ENCODE measurements at regions not wholly inside any gene's neighbourhood (a gene's known extent, or its start where the extent isn't known, plus 50 kb on each side); places are given as distances from the start of the nearest gene placed in this dataset.
A peak's percentile ranks its signal among the peaks of the same experiment; 100 is the strongest.
"Not testable (repeated sequence)": the region's sequence is repeated elsewhere in the genome, so short reads cannot be mapped to it uniquely, and the experiment has no call there.

DNA sequence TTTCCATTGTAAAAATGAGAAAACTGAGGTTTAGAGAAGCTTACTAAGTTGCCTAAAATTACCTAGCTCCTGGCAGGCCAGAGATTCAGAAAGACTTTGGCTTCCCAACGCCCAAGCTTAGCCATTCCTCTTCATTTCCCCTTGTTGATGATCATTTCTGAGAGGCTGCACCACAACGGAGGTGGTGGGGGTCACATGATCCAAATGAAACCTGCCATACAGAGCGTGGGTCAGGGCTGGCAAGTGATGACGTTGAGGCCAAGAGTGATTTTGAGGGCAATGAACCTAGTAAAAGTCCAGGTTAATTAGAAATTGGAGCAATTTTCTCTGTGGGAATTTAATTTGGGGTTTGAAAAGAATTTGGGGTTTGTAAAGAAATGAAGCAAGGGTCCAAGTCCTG, 109.9 kb downstream of the TMEM182 start:
- DNase-seq = no peak

DNA sequence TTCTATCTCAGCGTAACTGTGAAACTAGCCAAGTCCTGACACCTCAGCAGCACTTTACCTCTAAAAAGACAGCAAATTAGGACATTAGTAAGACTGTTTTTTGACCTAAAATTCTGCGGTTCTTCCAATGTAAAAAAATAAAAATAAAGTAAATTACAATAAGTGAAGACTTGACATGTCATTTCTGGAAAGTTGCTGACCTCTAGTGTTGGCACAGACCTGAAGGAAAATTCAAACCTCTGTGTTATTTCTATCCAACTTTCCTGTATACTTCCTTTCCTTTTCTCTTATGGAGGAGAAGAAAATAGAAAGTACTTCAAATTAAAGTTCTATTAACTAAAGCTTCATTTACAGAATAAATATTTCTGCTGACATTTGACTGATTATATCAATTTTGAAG, 110.6 kb downstream of the TMEM182 start:
- DNase-seq = no peak

GRCh38 chr2:102879513-102879912, 117.7 kb downstream of the TMEM182 start:
- DNase-seq = not testable (repeated sequence)

GRCh38 chr2:102880731-102881130, 118.9 kb downstream of the TMEM182 start:
- DNase-seq = no peak

GRCh38 chr2:102886216-102886893, 124.5 kb downstream of the TMEM182 start:
- no peak for DNase-seq

DNA sequence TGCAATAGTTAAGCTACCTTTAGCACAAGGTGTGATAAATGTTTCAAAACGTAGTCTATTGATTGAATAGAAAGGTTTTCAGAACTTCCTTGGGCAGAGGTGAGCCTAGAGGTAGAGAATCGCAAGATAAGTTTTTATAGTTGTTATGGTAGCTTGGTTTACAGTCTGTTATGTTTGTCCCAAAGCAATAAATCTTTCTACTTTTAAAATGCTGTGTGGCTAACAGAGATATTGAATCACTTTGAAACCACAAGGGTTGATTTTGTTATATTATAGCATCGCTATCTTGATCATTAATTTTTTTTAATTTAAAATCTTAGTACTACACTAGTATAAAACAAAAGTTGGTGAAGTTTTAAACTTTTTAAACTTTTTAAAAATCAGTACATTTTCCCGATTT, 126.7 kb downstream of the TMEM182 start:
- no peak for DNase-seq

- no peak for DNase-seq
These were observed 129.5 kb downstream of the TMEM182 start for GRCh38 chr2:102891296-102891695.

GRCh38 chr2:102892698-102893310, 131.0 kb downstream of the TMEM182 start:
- DNase-seq = no peak

- no peak for DNase-seq
These were observed 132.0 kb downstream of the TMEM182 start for GRCh38 chr2:102893870-102894269.

DNA sequence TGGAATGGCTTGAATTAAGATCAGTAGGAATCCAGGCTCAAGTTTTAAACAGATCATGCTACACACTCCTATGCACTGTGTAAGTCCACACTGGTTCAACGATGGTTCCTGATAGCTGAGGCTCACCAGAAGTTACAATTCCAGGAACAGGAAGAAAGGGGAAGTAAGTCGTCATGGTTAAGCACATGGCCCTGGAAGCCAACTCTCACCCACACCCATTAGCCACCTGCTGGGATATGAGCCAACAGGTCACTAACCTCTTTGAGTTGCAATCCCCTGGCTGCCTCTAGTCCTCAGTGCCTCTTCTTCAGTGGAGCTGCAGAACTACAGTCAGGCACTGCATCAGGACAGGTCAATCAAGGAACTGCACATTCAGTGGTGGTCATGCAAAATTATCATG, 133.5 kb downstream of the TMEM182 start:
- DNase-seq = peak; percentile 16

DNA sequence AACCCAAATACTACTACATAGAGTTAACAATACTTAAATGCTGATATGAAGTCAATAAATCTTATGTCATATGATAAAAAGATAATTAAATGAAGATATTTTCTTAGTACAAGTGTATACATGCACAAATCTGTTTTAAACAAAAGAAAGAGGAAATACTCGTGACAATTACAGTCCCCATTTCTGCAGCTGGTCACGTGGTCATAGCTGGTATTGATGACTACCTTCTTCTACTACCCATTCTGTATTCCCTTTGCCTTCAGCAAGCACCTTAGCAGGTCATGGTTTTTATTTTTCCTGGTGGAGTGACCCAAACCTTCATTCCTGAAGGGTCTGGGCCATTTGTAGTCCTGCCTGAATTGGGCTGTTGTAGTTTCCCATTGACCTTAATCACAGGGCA, 147.4 kb downstream of the TMEM182 start:
- DNase-seq = not testable (repeated sequence)

- DNase-seq = no peak
These were observed 148.9 kb downstream of the TMEM182 start for GRCh38 chr2:102910724-102911123.

DNA sequence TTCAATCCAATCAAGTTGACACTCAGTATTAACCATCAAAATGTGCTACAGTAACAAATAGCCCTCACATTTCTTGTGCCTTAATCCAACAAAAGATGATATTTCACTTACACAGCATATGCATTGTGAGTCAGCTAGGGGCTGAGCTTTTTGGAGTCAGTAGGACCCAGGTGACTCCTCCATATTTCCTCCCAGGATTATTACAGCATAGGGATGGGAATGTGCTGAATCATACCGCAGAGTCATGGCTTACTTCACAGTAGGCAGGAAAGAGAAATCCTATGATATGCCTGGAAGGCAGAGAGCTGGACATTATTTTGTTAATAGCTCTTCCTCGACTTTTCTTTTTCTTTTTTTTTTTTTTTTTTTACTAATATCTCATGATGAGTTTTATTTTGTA, 153.3 kb downstream of the TMEM182 start:
- no peak for DNase-seq

GRCh38 chr2:102922321-102922720, 160.5 kb downstream of the TMEM182 start:
- DNase-seq = no peak

GRCh38 chr2:102925003-102925402, 163.2 kb downstream of the TMEM182 start:
- DNase-seq = no peak

DNA sequence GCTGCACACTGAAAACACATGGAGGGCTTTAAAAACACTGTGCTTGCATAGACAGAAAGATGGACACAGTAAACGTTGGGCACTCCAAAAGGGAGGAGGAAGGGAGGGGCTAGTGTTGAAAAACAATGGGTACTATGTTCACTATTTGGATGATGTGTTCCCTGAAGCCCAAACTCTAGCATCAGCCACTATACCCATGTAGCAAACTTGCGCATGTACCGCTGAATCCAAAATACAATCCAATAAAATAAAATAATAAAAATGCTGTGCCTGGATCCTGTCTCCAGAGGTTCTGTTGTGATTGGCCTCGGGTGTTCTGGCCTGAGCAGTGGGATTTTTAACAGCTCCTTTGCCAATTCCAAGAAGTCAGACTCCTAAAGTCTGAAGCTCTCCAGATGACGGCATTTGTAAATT, 166.0 kb downstream of the TMEM182 start:
- DNase-seq = no peak

DNA sequence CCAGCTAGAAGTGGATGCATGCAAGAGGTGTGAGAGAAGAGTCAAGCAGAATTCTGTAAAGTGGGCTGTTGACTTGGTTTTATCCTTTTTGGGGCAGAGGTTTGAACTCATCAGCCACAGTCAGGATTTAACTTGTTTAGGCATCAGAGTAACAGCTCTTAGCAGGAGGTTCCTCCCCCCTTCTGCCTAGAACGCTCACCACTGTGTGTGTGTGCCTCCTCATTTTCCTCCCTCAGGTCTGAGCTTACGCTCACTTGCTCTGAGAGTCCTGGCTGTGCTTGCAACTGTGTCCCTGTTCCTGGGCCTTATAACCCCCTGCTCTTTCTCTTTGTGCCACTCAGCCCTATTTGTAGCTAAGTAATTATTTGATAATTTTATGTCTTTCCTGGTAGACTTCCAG, 167.9 kb downstream of the TMEM182 start:
- no peak for DNase-seq

DNA sequence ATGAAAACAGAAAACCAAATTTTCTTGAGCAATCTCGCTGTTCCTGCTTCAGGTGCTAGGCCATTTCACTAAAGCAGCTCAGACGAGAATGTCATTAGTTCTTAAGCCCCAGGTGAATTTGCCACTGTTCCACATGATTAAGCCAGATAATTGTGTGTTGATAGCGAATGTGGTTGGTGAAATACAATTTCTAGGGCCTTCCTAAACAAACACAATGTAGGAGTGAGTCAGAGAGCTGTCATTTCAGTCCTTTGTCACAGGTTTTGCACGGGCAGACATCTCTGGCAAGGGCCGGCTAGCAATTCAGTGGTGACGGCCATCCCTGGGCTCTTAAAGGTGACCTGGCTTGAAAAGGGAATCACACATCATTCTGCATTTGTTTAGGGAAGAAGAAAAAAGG, 170.7 kb downstream of the TMEM182 start:
- no peak for DNase-seq

DNA sequence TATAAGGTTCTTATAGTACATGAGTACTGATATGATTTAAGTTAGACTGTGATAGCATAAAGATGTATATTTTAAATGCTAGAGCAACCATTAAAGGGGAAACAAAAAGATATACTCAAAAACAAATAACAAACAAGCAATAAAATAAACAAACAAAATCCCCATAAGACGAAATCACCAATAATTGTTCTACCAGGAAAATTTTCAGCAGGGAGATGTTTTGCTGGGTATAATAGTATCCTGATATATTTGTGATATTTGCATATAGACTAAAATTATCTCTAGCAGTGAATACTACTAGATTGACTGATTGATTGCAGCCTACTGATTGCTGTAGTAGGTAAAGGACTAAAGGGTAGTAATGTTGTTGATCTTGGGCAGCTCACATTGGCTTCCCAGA, 177.4 kb downstream of the TMEM182 start:
- no peak for DNase-seq

DNA sequence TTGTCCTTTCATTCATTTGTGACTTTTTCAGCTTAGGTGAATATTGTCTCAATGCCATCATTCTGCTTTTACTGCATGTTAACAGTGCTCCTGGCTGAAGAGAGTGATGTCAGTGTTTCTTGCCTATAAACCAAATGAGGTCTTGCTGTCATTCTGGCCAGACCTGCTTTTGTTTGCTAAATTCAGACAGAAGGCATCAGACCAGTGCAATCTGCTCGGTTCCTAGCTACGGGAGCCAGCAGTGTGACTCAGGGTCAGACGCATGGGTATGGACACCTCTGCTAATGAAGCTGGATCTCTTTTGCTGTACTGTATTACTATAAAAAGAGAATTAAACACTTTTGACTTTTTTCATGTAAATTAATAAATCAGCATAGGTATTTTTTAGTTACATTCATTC, 178.9 kb downstream of the TMEM182 start:
- DNase-seq = no peak

- no peak for DNase-seq
These were observed 180.3 kb downstream of the TMEM182 start for GRCh38 chr2:102942107-102942506.

DNA sequence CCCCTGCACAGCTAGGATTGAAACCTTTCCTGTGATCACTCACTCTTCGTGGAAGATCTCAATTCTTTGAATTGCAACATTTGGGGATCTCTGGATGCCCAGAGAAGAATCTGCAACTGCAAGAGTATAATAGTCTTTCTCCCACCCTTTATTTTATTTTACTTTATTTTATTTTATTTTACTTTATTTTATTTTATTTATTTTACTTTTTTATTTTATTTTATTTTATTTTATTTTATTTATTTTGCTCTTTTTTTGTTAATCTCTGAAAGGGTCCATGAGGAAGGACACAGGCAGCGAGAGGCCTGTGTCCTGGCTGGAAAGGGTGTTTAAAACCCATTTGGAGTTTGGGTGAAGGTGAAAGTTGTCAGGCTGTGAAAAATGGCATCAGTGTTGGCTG, 181.4 kb downstream of the TMEM182 start:
- no peak for DNase-seq

- DNase-seq = no peak
These were observed 188.6 kb downstream of the TMEM182 start for GRCh38 chr2:102950371-102950946.

GRCh38 chr2:102951249-102951648, 189.4 kb downstream of the TMEM182 start:
- DNase-seq = no peak

DNA sequence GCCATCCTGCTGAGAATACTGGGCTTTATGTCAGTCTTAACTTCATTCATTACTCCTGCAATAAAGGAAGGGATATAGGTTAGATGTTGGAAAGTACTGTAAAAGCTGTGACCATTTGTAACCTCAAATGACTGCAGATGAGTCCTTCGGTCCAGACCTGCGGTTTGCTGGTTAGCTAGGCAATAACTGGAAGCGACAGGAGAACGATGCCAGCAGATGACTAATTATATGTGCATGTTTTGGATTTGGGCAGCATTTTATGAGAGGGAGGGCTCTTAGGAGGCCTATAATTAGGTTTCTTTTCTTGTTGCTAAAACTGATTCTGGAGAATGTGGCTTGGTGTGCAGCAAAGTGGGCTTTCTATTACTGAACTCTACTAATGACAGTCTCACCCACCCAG, 205.6 kb downstream of the TMEM182 start:
- no peak for DNase-seq

All from hematopoietic multipotent progenitor cell treated with erythropoietin and hydrocortisone succinate and interleukin-3 and kit ligand, for 8 days (in vitro differentiated cells).